OCI-LY1 (cell line): ENCODE measurements at regions not wholly inside any gene's neighbourhood (a gene's known extent, or its start where the extent isn't known, plus 50 kb on each side); places are given as distances from the start of the nearest gene placed in this dataset.
A peak's percentile ranks its signal among the peaks of the same experiment; 100 is the strongest.

Experiments
- H2AFZ ChIP-seq: fragments of 200-600 bp; sonication (generic), shearing (Covaris generic); 2 replicates; pipeline ENCODE4 v1.6.0; 2014; ENCODE audit warnings: antibody characterized with exemption, mild to moderate bottlenecking, low read length
- H3F3A ChIP-seq: fragments of 200-600 bp; sonication (generic), shearing (Covaris generic); 2 replicates; pipeline ENCODE4 v1.6.0; 2014; ENCODE audit warnings: mild to moderate bottlenecking, antibody characterized with exemption, low read length, moderate library complexity; ENCODE audit not compliant: insufficient read depth
- H3K27ac ChIP-seq: fragments of 200-600 bp; sonication (generic); 2 replicates; pipeline ENCODE4 v1.5.1; 2014; ENCODE audit warnings: low read length, mixed run types, mild to moderate bottlenecking, low read depth; ENCODE audit not compliant: poor library complexity, severe bottlenecking
- H3K27me3 ChIP-seq: fragments of 200-600 bp; sonication (generic); 2 replicates; pipeline ENCODE4 v1.6.0; 2014; ENCODE audit warnings: antibody characterized with exemption, mild to moderate bottlenecking, low read length, moderate library complexity; ENCODE audit not compliant: insufficient read depth
- H3K36me3 ChIP-seq: fragments of 200-600 bp; sonication (generic); 2 replicates; pipeline ENCODE4 v1.6.1; 2014; ENCODE audit warnings: mild to moderate bottlenecking, antibody characterized with exemption, low read length, moderate library complexity, mixed read lengths; ENCODE audit not compliant: insufficient read depth
- H3K4me1 ChIP-seq: fragments of 200-600 bp; sonication (generic); 2 replicates; pipeline ENCODE4 v1.5.1; 2014; ENCODE audit warnings: mild to moderate bottlenecking, low read length, moderate library complexity; ENCODE audit not compliant: insufficient read depth, severe bottlenecking
- H3K4me2 ChIP-seq: fragments of 200-600 bp; sonication (generic), shearing (Covaris generic); 2 replicates; pipeline ENCODE4 v1.6.1; 2014; ENCODE audit warnings: low read length
- H3K4me3 ChIP-seq: fragments of 200-600 bp; sonication (generic); 2 replicates; pipeline ENCODE4 v1.5.1; 2014; ENCODE audit warnings: low read length, low read depth, mild to moderate bottlenecking, mixed read lengths; ENCODE audit not compliant: poor library complexity, severe bottlenecking
- H3K79me2 ChIP-seq: fragments of 200-600 bp; shearing (Covaris generic); 2 replicates; pipeline ENCODE4 v1.6.1; 2016; ENCODE audit warnings: mixed run types, low read length, mixed read lengths; ENCODE audit not compliant: insufficient read depth
- H3K9ac ChIP-seq: fragments of 200-600 bp; sonication (generic), shearing (Covaris generic); 2 replicates; pipeline ENCODE4 v1.6.1; 2014; ENCODE audit warnings: mild to moderate bottlenecking, low read length, mixed read lengths
- H3K9me2 ChIP-seq: fragments of 200-600 bp; sonication (generic), shearing (Covaris generic); 2 replicates; pipeline ENCODE4 v1.6.1; 2014; ENCODE audit warnings: low read depth, mild to moderate bottlenecking, low read length, mixed read lengths
- H3K9me3 ChIP-seq: fragments of 200-600 bp; shearing (Covaris generic); 2 replicates; pipeline ENCODE4 v1.6.1; 2014; ENCODE audit warnings: low read length, mixed read lengths
- H4K20me1 ChIP-seq: fragments of 200-600 bp; sonication (generic), shearing (Covaris generic); 2 replicates; pipeline ENCODE4 v1.6.0; 2016; ENCODE audit warnings: mild to moderate bottlenecking, low read length; ENCODE audit not compliant: insufficient read depth
- CTCF ChIP-seq: fragments of 200-600 bp; sonication (generic), shearing (Covaris generic); IDR thresholded peaks from 2 replicates; pipeline ENCODE4 v1.5.1; 2017; ENCODE audit warnings: mild to moderate bottlenecking, antibody characterized with exemption, low read length, moderate library complexity, mixed read lengths
- EZH2 ChIP-seq: fragments of 200-600 bp; sonication (generic), shearing (Covaris generic); IDR thresholded peaks from 2 replicates; pipeline ENCODE4 v1.8.0; 2017; ENCODE audit warnings: borderline replicate concordance, mixed run types, mild to moderate bottlenecking, antibody characterized with exemption, low read length, moderate library complexity, mixed read lengths

GRCh38 chr2:12548906-12549305, 167.8 kb upstream of the TRIB2 start:
- no peak overlapping the region for H3K4me3 ChIP-seq
- no peaks in the 10 kb centered on the region for H3K9me3 ChIP-seq
- H3K27me3 ChIP-seq: no peaks in the 10 kb centered on the region
- no peak overlapping the region for H2AFZ ChIP-seq
- TF ChIP-seq CTCF (no peak), EZH2 (no peak)
- no peaks in the 10 kb centered on the region for H4K20me1 ChIP-seq
- H3K9me2 ChIP-seq: no peaks in the 10 kb centered on the region
- no peaks in the 10 kb centered on the region for H3K36me3 ChIP-seq
- no peaks in the 10 kb centered on the region for H3F3A ChIP-seq
- no peaks in the 10 kb centered on the region for H3K79me2 ChIP-seq
- H3K27ac ChIP-seq: no peak overlapping the region
- H3K4me2 ChIP-seq: no peak overlapping the region
- peaks cover 22% of the 10 kb centered on the region for H3K4me1 ChIP-seq
- no peak overlapping the region for H3K9ac ChIP-seq

GRCh38 chr2:12549641-12550040, 167.1 kb upstream of the TRIB2 start:
- no peak overlapping the region for H3K4me3 ChIP-seq
- TF ChIP-seq CTCF: no peak
- H3K9me3 ChIP-seq: no peaks in the 10 kb centered on the region
- no peak overlapping the region for H3K9ac ChIP-seq
- no peaks in the 10 kb centered on the region for H4K20me1 ChIP-seq
- no peaks in the 10 kb centered on the region for H3K27me3 ChIP-seq
- H3K4me1 ChIP-seq: peaks cover 16% of the 10 kb centered on the region
- no peak overlapping the region for H2AFZ ChIP-seq
- no peak overlapping the region for H3K4me2 ChIP-seq
- H3K79me2 ChIP-seq: no peaks in the 10 kb centered on the region
- H3K27ac ChIP-seq: no peak overlapping the region
- no peaks in the 10 kb centered on the region for H3K9me2 ChIP-seq
- no peaks in the 10 kb centered on the region for H3F3A ChIP-seq
- no peaks in the 10 kb centered on the region for H3K36me3 ChIP-seq

- Histone ChIP-seq H3K79me2 (no peaks in the 10 kb centered on the region), H3K4me3 (peak overlapping the region; percentile 34), H3F3A (no peaks in the 10 kb centered on the region), H3K9me2 (no peaks in the 10 kb centered on the region), H3K27ac (no peak overlapping the region), H3K36me3 (no peaks in the 10 kb centered on the region), H3K27me3 (no peaks in the 10 kb centered on the region), H2AFZ (0 out of 2 replicates have a peak overlapping the region, but pooled peaks have one; percentile 83), H3K4me1 (peaks cover 21% of the 10 kb centered on the region), H3K9ac (no peak overlapping the region), H4K20me1 (no peaks in the 10 kb centered on the region), H3K9me3 (no peaks in the 10 kb centered on the region), H3K4me2 (peak overlapping the region; percentile 37)
- TF ChIP-seq CTCF (no peak), EZH2 (no peak)
Observed at GRCh38 chr2:12552092-12552491, 164.6 kb upstream of the TRIB2 start.
